ENCODE measurements at regions not wholly inside any gene's neighbourhood (a gene's known extent, or its start where the extent isn't known, plus 50 kb on each side); places are given as distances from the start of the nearest gene placed in this dataset.

DNA sequence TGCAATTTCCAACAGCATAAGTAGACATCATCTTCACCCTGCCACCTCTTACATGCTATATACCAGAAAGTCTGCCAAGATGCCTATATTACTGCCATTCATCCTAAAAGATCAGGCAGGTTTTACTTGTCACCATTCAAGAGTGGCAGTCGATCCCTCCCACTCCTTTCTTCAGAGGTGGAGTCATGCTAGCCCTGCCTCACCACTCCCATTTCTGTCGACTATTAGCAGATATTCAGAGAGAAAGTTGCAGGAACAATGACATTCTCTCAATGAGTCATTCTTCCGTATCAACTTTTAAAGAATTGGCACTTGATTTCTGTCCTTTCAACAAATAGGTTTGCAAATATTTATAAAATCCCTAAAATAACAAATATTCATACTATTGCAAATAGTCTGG is 1060.1 kb downstream of the ADGRL3 start:
- DNase-seq: no peak
- Histone ChIP-seq H3K9ac (ENCODE audit: low read depth, low read length) (no peak overlapping the region), H3K14ac (replicated peaks; ENCODE audit: low read depth, low read length) (no peak overlapping the region), H4K5ac (ENCODE audit: low read depth, low read length) (no peak overlapping the region), H4K20me1 (ENCODE audit: insufficient read depth, low read length) (no peaks in the 10 kb centered on the region), H4K91ac (ENCODE audit: insufficient read depth, low read depth, low read length) (no peak overlapping the region), H3K4me3 (ENCODE audit: insufficient read depth, low read depth, low read length) (no peak overlapping the region), H3K23ac (ENCODE audit: low read depth, low read length) (no peak overlapping the region), H3K4ac (ENCODE audit: low read depth, low read length) (no peak overlapping the region), H3K79me1 (ENCODE audit: low read depth in 1 of 2, low read length in 2 of 2) (no peaks in the 10 kb centered on the region), H2AK5ac (ENCODE audit: low read depth, low read length) (no peak overlapping the region), H3K4me2 (ENCODE audit: low read depth, low read length) (no peak overlapping the region), H2AK9ac (replicated peaks; ENCODE audit: low read depth, low read length, poor library complexity) (no peak overlapping the region), H2BK5ac (ENCODE audit: low read depth, low read length, poor library complexity, severe bottlenecking) (no peak overlapping the region), H4K8ac (ENCODE audit: low read depth in 2 of 2, low read length in 2 of 2) (no peak overlapping the region), H3K9me1 (ENCODE audit: insufficient read depth, low read length) (no peaks in the 10 kb centered on the region), H2BK15ac (ENCODE audit: low read depth, low read length) (no peak overlapping the region), H3K56ac (ENCODE audit: extremely low read depth, insufficient read depth, low read length) (no peak overlapping the region), H3K9me3 (ENCODE audit: control insufficient read depth, insufficient read depth, low read length) (no peaks in the 10 kb centered on the region; the same call in 1 of the 2 replicates), H3K27me3 (ENCODE audit: control insufficient read depth, insufficient read depth, low read length) (no peaks in the 10 kb centered on the region), H3K18ac (ENCODE audit: low read depth, low read length) (no peak overlapping the region), H2BK20ac (ENCODE audit: low read depth, low read length) (no peak overlapping the region), H3K36me3 (ENCODE audit: control insufficient read depth, insufficient read depth, low read length) (no peaks in the 10 kb centered on the region), H2BK120ac (ENCODE audit: low read depth, low read length) (no peak overlapping the region), H2AFZ (replicated peaks; ENCODE audit: low read length, poor library complexity) (no peak overlapping the region), H3K27ac (ENCODE audit: insufficient read depth, low read length) (no peak overlapping the region), H3K4me1 (ENCODE audit: control insufficient read depth, insufficient read depth, low read length) (no peaks in the 10 kb centered on the region)
- WGBS, 2 experiments (ENCODE audit: extremely low coverage in 2 of 2, insufficient read length in 1 of 2): no CpG with 5 or more reads among the region's 3 CpGs
- no TSS peak for BruUV-seq (replicated peaks)
- ChIA-PET POLR2A (ENCODE audit: unreplicated experiment) (no interaction called here), CTCF (no interaction called here)
- TF ChIP-seq MXI1 (IDR thresholded peaks at IDR 0.05; ENCODE audit: borderline replicate concordance, low read depth, low read length) (no peak), RFX5 (IDR thresholded peaks at IDR 0.05; ENCODE audit: low read depth, low read length) (no peak), RAD21 (IDR thresholded peaks at IDR 0.05; ENCODE audit: low read length) (no peak), CEBPB (IDR thresholded peaks at IDR 0.05; ENCODE audit: low read depth, low read length) (no peak), CHD1 (IDR thresholded peaks at IDR 0.05; ENCODE audit: low read depth, low read length) (no peak), FOS (IDR thresholded peaks at IDR 0.05; ENCODE audit: low read depth, low read length) (no peak), BHLHE40 (IDR thresholded peaks at IDR 0.05; ENCODE audit: low read depth, low read length) (no peak), MAFK (IDR thresholded peaks at IDR 0.05; ENCODE audit: low read depth, low read length) (no peak), RCOR1 (IDR thresholded peaks at IDR 0.05; ENCODE audit: insufficient replicate concordance, low read length) (no peak), POLR2A (IDR thresholded peaks at IDR 0.05; ENCODE audit: low read depth, low read length) (no peak), NFE2L2 (IDR thresholded peaks at IDR 0.05; ENCODE audit: low read depth, low read length) (no peak), MAZ (IDR thresholded peaks at IDR 0.05; ENCODE audit: borderline replicate concordance, low read depth, low read length) (no peak), SMC3 (IDR thresholded peaks at IDR 0.05; ENCODE audit: low read depth, low read length) (no peak)
- TF ChIP-seq, protein P1, sequence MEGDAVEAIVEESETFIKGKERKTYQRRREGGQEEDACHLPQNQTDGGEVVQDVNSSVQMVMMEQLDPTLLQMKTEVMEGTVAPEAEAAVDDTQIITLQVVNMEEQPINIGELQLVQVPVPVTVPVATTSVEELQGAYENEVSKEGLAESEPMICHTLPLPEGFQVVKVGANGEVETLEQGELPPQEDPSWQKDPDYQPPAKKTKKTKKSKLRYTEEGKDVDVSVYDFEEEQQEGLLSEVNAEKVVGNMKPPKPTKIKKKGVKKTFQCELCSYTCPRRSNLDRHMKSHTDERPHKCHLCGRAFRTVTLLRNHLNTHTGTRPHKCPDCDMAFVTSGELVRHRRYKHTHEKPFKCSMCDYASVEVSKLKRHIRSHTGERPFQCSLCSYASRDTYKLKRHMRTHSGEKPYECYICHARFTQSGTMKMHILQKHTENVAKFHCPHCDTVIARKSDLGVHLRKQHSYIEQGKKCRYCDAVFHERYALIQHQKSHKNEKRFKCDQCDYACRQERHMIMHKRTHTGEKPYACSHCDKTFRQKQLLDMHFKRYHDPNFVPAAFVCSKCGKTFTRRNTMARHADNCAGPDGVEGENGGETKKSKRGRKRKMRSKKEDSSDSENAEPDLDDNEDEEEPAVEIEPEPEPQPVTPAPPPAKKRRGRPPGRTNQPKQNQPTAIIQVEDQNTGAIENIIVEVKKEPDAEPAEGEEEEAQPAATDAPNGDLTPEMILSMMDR (conservative IDR thresholded peaks at IDR 0.05; ENCODE audit: low read depth, low read length): no peak
- TF ChIP-seq, protein P2, sequence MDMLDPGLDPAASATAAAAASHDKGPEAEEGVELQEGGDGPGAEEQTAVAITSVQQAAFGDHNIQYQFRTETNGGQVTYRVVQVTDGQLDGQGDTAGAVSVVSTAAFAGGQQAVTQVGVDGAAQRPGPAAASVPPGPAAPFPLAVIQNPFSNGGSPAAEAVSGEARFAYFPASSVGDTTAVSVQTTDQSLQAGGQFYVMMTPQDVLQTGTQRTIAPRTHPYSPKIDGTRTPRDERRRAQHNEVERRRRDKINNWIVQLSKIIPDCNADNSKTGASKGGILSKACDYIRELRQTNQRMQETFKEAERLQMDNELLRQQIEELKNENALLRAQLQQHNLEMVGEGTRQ (IDR thresholded peaks at IDR 0.05; ENCODE audit: low read depth, low read length): no peak
- TF ChIP-seq, protein P3, sequence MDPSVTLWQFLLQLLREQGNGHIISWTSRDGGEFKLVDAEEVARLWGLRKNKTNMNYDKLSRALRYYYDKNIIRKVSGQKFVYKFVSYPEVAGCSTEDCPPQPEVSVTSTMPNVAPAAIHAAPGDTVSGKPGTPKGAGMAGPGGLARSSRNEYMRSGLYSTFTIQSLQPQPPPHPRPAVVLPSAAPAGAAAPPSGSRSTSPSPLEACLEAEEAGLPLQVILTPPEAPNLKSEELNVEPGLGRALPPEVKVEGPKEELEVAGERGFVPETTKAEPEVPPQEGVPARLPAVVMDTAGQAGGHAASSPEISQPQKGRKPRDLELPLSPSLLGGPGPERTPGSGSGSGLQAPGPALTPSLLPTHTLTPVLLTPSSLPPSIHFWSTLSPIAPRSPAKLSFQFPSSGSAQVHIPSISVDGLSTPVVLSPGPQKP (IDR thresholded peaks at IDR 0.05; ENCODE audit: borderline replicate concordance, low read depth, low read length): no peak
- dilution Hi-C loops (cut with HindIII; ENCODE audit: low sequenced_read_pairs, unreplicated experiment) (no loop called here), in situ Hi-C loops (cut with MboI; ENCODE audit: low sequenced_read_pairs) (no loop called here), intact Hi-C loops (cut with micrococcal nuclease) (no loop called here)
- ATAC-seq (ENCODE audit: low read depth): no peak

Measured in IMR-90 (cell line).